ENCODE measurements at regions not wholly inside any gene's neighbourhood (a gene's known extent, or its start where the extent isn't known, plus 50 kb on each side); places are given as distances from the start of the nearest gene placed in this dataset.

DNA sequence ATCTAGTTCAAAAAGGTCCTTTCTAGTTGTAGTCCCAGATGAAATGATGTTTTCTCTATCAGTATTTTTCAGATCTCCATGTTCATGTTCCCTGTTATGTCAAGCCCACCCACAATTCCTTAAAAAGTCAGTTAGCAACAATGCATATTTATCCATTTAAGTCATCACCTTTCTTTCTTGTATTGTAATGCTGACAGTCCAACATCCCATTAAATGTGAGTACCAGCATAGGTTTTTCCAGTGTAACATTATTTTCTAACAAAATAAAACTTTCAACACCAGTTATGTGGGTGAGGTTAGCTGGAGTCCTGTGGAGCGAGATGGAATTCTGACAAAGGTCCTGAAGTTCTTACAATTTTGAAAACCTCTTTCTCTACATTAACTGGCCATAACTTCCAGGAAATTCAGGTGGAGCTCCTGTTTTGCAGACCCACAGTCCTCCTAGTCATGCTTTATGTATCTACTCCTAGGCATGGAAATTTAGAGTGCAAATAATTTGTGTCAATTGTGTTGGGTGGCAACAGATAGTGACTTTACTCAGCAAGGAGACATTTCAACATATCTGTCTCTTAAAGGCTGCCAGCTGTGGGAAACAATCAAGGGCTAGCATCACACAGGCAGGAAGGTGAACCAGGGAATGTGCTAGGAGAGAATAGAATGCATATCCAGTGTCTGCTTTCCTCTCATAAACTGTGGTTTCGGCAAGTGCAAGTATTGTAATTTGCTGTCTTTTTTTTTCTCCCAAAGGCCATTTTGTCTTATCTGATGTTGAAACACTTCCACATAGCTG is 162.6 kb downstream of the MTERF1 start:
- ATAC-seq (no peak), FAIRE-seq (no peak), DNase-seq (ENCODE audit: low spot score) (no peak)
- H3K4me2 ChIP-seq (ENCODE audit: low read depth, low read length) = no peak overlapping the region
- H3K36me3 ChIP-seq (replicated peaks in 1 of 2; ENCODE audit: control insufficient read depth in 1 of 2, insufficient read depth in 2 of 2, low read length in 2 of 2) = no peaks in the 10 kb centered on the region
- intact Hi-C loops (cut with micrococcal nuclease; ENCODE audit: unreplicated experiment) = no loop called here
- H4K20me1 ChIP-seq (ENCODE audit: insufficient read depth, low read length) = no peaks in the 10 kb centered on the region
- in situ Hi-C loops (cut with HindIII; ENCODE audit: extremely low pct_ligation_motif_present, low pct_unique_long_range_greater_than_20kb) = no loop called here
- H3K27ac ChIP-seq (ENCODE audit: extremely low read length, insufficient read depth, low read length) = no peak overlapping the region
- H3K4me1 ChIP-seq (ENCODE audit: insufficient read depth, low read length) = no peaks in the 10 kb centered on the region
- no peak overlapping the region for H3K9ac ChIP-seq (ENCODE audit: insufficient read depth, low read depth, low read length)
- no peaks in the 10 kb centered on the region for H3K27me3 ChIP-seq (ENCODE audit: control insufficient read depth in 1 of 2, insufficient read depth in 2 of 2, low read length in 2 of 2)
- no TSS peak for BruUV-seq (replicated peaks)
- H3K79me2 ChIP-seq (ENCODE audit: insufficient read depth, low read length) = no peaks in the 10 kb centered on the region
- H3K4me3 ChIP-seq (replicated peaks in 1 of 3; ENCODE audit: insufficient read depth in 1 of 3, low read depth in 2 of 3, low read length in 3 of 3) = no peak overlapping the region
- no peaks in the 10 kb centered on the region for H3K9me3 ChIP-seq (ENCODE audit: low read length)
- CTCF ChIA-PET (ENCODE audit: low intra/inter-chr PET ratio, low total read pairs) = no interaction called here
- no peak overlapping the region for H2AFZ ChIP-seq (ENCODE audit: low read length)
- POLR2A ChIA-PET = no interaction called here
- WGBS (ENCODE audit: low lambda C conversion rate) = 24% methylated on average over 2 of the region's 2 CpGs
- no peak for TF ChIP-seq ZNF33B (CRISPR knock-in tag; IDR thresholded peaks at IDR 0.05)
- no peak for TF ChIP-seq NFIB (CRISPR knock-in tag; IDR thresholded peaks at IDR 0.05; ENCODE audit: borderline replicate concordance)
- TF ChIP-seq ZNF670 (CRISPR knock-in tag; IDR thresholded peaks at IDR 0.05; ENCODE audit: borderline replicate concordance) = no peak
- no peak for TF ChIP-seq ADNP (CRISPR knock-in tag; IDR thresholded peaks at IDR 0.05)
- TF ChIP-seq, protein P1, sequence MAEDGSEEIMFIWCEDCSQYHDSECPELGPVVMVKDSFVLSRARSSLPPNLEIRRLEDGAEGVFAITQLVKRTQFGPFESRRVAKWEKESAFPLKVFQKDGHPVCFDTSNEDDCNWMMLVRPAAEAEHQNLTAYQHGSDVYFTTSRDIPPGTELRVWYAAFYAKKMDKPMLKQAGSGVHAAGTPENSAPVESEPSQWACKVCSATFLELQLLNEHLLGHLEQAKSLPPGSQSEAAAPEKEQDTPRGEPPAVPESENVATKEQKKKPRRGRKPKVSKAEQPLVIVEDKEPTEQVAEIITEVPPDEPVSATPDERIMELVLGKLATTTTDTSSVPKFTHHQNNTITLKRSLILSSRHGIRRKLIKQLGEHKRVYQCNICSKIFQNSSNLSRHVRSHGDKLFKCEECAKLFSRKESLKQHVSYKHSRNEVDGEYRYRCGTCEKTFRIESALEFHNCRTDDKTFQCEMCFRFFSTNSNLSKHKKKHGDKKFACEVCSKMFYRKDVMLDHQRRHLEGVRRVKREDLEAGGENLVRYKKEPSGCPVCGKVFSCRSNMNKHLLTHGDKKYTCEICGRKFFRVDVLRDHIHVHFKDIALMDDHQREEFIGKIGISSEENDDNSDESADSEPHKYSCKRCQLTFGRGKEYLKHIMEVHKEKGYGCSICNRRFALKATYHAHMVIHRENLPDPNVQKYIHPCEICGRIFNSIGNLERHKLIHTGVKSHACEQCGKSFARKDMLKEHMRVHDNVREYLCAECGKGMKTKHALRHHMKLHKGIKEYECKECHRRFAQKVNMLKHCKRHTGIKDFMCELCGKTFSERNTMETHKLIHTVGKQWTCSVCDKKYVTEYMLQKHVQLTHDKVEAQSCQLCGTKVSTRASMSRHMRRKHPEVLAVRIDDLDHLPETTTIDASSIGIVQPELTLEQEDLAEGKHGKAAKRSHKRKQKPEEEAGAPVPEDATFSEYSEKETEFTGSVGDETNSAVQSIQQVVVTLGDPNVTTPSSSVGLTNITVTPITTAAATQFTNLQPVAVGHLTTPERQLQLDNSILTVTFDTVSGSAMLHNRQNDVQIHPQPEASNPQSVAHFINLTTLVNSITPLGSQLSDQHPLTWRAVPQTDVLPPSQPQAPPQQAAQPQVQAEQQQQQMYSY (CRISPR knock-in tag; IDR thresholded peaks at IDR 0.05) = no peak
- TF ChIP-seq, protein P2, sequence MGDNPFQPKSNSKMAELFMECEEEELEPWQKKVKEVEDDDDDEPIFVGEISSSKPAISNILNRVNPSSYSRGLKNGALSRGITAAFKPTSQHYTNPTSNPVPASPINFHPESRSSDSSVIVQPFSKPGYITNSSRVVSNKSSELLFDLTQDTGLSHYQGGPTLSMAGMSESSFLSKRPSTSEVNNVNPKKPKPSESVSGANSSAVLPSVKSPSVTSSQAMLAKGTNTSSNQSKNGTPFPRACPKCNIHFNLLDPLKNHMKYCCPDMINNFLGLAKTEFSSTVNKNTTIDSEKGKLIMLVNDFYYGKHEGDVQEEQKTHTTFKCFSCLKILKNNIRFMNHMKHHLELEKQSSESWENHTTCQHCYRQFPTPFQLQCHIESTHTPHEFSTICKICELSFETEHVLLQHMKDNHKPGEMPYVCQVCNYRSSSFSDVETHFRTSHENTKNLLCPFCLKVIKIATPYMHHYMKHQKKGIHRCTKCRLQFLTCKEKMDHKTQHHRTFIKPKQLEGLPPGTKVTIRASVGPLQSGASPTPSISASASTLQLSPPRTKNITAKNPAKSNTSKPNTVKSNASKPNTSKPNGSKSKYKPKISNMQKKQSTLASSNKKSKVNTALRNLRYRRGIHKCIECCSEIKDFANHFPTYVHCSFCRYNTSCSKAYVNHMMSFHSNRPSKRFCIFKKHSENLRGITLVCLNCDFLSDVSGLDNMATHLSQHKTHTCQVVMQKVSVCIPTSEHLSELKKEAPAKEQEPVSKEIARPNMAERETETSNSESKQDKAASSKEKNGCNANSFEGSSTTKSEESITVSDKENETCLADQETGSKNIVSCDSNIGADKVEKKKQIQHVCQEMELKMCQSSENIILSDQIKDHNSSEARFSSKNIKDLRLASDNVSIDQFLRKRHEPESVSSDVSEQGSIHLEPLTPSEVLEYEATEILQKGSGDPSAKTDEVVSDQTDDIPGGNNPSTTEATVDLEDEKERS (CRISPR knock-in tag; IDR thresholded peaks at IDR 0.05) = no peak
- no peak for TF ChIP-seq ZSCAN29 (CRISPR knock-in tag; conservative IDR thresholded peaks at IDR 0.05)
- no peak for TF ChIP-seq FOXK2 (IDR thresholded peaks at IDR 0.05)
- TF ChIP-seq ZNF569 (CRISPR knock-in tag; IDR thresholded peaks at IDR 0.05; ENCODE audit: borderline replicate concordance) = no peak
- TF ChIP-seq SP4 (CRISPR knock-in tag; IDR thresholded peaks at IDR 0.05) = no peak
- TF ChIP-seq MTA1 (CRISPR knock-in tag; IDR thresholded peaks at IDR 0.05; ENCODE audit: borderline replicate concordance) = no peak
- TF ChIP-seq, protein P3, sequence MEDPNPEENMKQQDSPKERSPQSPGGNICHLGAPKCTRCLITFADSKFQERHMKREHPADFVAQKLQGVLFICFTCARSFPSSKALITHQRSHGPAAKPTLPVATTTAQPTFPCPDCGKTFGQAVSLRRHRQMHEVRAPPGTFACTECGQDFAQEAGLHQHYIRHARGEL (CRISPR knock-in tag; IDR thresholded peaks at IDR 0.05) = no peak
- TF ChIP-seq, protein P4, sequence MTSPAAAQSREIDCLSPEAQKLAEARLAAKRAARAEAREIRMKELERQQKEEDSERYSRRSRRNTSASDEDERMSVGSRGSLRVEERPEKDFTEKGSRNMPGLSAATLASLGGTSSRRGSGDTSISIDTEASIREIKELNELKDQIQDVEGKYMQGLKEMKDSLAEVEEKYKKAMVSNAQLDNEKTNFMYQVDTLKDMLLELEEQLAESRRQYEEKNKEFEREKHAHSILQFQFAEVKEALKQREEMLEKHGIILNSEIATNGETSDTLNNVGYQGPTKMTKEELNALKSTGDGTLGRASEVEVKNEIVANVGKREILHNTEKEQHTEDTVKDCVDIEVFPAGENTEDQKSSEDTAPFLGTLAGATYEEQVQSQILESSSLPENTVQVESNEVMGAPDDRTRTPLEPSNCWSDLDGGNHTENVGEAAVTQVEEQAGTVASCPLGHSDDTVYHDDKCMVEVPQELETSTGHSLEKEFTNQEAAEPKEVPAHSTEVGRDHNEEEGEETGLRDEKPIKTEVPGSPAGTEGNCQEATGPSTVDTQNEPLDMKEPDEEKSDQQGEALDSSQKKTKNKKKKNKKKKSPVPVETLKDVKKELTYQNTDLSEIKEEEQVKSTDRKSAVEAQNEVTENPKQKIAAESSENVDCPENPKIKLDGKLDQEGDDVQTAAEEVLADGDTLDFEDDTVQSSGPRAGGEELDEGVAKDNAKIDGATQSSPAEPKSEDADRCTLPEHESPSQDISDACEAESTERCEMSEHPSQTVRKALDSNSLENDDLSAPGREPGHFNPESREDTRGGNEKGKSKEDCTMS (CRISPR knock-in tag; conservative IDR thresholded peaks at IDR 0.05) = no peak
- TF ChIP-seq ZBTB7A (CRISPR knock-in tag; IDR thresholded peaks at IDR 0.05) = no peak

Measured in HepG2 (cell line).